GM11168 (cell line): ENCODE measurements at regions not wholly inside any gene's neighbourhood (a gene's known extent, or its start where the extent isn't known, plus 50 kb on each side); places are given as distances from the start of the nearest gene placed in this dataset.
"Not testable (repeated sequence)": the region's sequence is repeated elsewhere in the genome, so short reads cannot be mapped to it uniquely, and the experiment has no call there.

Experiments
- in situ Hi-C: fragments of 300-500 bp; cut with MboI; formaldehyde crosslinking; loops from one replicate; pipeline ENCODE4 v1.12.0; 2022; ENCODE audit warnings: low sequenced_read_pairs; ENCODE audit not compliant: unreplicated experiment

DNA sequence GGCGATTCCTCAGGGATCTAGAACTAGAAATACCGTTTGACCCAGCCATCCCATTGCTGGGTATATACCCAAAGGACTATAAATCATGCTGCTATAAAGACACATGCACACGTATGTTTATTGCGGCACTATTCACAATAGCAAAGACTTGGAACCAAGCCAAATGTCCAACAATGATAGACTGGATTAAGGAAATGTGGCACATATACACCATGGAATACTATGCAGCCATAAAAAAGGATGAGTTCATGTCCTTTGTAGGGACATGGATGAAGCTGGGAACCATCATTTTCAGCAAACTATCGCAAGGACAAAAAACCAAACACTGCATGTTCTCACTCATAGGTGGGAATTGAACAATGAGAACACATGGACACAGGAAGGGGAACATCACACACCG, 311.1 kb downstream of the PTGER3 start:
- in situ Hi-C loops = not testable (repeated sequence)

DNA sequence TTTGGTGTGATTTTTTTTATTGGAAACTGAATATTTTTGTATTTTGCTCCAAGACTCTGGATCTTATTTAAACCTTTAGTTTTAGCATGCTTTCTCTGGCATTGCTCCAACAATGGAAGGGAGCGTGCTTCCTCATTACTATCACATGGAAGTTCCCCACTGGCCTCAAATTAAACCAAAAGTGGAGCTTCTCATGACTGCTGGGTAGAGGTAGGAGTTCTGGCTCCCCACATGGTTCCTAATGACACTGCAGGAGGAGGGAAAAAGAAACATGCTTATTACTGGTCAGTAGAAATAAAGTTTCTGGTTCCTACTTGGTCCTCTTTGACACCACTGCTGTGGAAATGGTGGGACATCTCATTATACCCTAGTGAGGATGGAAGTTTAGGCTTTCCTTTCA, 310.5 kb downstream of the PTGER3 start:
- in situ Hi-C loops = no loop called here

DNA sequence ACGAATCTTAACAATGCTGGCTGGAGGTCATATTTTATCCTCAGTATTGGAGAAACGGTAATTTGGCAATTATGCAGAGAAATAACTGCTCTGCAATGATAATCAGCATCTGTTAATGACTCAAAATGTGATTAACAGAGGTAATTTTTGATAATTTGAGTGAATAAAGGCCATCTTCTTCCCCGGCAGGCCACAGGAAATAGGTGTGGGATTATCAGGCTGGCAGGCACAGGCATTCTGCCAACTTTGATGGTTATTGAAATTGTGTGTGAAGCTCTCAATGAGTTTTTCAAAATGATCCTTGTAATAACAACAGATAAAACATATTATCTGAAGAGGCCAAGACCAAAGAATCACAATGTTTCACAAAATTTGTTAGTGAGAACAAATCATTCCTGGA, 309.0 kb downstream of the PTGER3 start:
- in situ Hi-C loops = no loop called here

DNA sequence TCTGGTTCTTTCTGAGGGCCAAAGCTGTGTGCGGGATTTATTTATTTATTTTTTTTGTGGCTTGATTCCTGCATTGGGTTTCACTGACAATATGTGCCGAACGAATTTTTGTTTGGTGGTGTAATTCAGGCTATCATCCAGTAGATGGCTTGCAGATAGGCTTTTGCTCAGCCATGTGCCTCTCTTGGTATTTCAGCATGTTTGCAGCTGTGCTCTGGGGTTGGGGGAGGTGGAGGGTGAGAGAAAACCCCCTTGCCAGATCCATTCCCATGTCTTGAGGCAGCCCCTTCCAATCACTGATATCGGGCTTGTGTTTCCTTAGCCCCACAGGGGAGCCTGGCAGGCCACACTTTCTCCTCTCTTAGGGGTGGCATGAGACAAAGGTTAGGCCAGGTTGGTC, 302.4 kb downstream of the PTGER3 start:
- in situ Hi-C loops = no loop called here

DNA sequence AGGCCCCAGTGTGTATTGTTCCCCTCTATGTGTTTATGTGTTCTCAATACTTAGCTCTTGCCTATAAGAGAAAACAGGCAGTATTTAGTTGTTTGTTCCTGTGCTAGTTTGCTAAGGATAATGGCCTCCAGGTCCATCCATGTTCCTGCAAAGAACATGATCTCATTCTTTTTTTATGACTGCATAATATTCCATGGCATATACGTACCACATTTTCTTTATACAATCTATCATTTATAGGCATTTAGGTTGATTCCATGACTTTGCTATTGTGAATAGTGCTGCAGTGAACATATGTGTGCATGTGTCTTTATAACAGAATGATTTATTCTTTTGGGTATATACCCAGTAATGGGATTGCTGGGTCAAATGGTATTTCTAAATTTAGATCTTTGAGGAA, 301.6 kb downstream of the PTGER3 start:
- in situ Hi-C loops = not testable (repeated sequence)

DNA sequence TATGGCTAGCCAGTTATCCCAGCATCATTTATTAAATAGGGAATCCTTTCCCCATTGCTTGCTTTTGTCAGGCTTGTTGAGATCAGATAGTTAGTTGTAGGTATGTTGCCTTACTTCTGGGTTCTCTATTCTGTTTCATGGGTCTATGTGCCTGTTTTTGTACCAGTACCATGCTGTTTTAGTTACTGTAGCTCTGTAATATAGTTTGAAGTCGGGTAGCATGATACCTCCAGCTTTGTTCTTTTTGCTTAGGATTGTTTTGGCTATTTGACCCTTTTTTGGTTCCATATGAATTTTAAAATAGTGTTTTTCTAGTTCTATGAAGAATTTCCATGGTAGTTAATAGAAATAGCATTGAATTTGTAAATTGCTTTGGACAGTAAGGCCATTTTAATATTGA, 300.5 kb downstream of the PTGER3 start:
- in situ Hi-C loops = not testable (repeated sequence)

DNA sequence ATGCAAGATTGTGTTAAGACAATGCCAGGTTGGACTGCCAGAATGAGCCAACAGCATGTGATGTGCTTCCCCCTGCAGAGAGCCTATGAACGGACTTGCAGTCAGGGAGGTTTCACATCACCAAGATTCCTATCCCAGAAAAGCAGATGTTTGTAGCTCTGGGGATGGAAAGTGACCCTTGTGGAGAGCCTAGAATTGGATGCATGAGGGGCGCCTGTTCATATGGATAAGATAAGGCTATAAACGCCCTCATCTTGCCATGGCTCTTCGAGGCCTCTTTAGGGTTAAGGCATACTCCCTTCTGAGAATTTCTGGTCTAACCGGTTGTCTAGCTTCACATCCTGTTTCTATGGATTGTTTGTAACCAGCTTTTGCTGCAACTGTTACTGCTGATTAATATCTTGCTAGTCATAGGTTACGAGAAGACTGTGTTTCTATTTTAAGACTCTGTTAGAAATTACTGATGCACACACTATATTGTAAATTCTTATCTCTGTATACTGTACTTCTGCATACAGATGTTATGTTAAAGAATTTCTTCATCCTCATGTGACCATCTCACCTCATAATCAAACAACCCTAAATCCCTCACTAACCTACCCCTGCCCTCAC, 295.8 kb downstream of the PTGER3 start:
- in situ Hi-C loops = not testable (repeated sequence)

DNA sequence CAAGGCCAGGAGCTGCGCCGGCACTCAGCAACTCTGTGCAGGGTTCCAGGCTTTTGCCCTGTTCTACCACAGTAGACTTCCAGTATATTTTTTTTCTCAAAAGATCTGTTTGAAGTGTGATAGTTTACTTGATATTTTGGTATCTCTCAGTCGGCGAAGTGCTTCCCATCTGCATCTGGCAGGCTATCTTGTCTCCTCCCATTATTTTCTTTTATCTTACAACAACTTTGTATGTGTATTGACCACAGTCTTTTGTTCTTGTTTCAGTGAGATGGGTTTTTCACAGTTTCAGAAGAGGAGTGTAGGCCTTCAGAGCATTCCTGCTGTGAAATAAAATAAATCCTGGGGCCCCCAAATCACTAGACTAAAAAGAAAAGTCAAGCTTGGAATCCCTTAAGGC, 292.9 kb downstream of the PTGER3 start:
- in situ Hi-C loops = no loop called here

DNA sequence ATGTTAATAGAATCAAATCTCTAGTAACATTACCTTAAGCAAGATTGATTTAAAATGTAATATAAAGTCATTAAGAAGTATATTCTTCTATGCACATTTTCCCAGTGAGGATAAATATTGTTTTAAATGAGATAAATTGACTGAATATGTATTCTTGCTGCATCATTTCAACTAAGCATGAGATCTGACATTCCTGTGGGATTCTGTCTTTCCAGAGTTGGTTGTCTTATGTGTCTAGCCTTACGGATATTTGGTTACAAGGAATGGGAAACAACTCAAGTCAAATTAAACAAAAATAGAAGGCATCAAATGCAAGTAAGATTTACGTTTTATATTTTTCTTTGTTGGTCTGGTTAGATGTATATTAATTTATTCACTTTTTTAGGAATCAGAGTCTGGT, 287.5 kb downstream of the PTGER3 start:
- in situ Hi-C loops = no loop called here

DNA sequence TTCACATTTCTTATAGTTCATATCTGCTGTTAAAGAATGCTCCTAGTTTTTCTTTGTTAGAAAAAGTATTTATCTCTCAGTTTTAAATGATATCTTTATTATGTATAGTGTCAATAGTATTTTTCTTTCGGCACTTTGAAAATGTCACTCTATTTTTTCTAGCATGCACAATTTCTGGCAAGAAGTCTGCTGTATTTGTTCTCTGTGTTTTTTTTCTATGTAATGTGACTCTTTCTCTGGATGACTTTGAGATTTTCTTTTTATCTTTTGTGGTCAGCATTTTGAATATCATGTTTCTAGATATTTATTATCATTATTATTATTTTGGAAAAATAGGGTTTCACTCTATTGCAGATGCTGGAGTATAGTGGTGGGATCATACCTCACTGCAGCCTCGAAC, 285.2 kb downstream of the PTGER3 start:
- in situ Hi-C loops = no loop called here

DNA sequence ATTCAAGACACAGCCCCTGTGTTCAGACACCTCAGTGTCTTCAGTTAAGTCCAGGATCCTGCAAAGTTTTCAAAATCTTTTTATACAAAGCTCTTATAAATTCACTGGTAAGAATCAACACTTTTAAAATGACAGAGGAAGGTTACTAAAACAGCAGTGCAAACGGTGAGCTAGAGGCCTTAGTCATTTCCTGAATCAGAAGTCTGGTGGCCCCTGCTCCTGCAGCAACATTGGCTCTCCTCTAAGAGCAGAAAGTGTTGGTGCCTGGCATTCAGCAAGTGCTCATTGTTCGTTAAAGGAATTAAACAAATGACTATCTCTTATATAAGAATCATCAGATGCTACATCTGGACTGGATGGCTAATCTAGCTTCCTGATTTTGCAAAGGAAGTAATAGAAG, 282.9 kb downstream of the PTGER3 start:
- in situ Hi-C loops = no loop called here

DNA sequence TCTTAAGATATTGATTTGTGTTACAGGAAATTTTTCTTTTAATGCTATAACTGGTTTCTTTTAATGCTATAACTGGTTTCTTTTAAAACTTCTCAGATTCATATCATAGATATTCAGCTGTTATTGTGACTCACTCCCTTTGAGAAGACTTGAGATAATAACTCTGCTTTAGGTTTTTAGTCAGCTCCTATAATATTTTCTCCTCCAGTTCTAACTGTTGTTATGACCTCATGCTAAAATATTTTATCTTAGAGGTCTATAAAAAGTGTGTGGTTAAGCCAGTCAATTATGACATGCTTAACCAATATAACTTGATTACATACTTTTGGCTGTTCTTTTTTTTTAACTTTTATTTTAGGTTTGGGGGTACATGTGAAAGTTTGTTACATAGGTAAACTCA, 280.2 kb downstream of the PTGER3 start:
- in situ Hi-C loops = no loop called here

DNA sequence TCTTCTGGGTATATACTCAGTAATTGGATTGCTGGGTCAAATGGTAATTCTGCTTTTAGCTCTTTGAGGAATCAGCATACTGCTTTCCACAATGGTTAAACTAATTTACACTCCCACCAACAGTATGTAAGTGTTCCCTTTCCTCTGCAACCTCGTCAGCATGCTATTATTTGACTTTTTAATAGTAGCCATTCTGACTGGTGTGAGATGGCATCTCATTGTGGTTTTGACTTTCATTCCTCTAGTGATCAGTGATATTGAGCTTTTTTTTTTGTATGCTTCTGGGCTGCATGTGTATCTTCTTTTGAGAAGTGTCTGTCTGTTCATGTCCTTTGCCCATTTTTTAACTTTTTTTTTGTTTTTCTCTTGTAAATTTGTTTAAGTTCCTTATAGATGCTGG, 279.4 kb downstream of the PTGER3 start:
- in situ Hi-C loops = no loop called here

DNA sequence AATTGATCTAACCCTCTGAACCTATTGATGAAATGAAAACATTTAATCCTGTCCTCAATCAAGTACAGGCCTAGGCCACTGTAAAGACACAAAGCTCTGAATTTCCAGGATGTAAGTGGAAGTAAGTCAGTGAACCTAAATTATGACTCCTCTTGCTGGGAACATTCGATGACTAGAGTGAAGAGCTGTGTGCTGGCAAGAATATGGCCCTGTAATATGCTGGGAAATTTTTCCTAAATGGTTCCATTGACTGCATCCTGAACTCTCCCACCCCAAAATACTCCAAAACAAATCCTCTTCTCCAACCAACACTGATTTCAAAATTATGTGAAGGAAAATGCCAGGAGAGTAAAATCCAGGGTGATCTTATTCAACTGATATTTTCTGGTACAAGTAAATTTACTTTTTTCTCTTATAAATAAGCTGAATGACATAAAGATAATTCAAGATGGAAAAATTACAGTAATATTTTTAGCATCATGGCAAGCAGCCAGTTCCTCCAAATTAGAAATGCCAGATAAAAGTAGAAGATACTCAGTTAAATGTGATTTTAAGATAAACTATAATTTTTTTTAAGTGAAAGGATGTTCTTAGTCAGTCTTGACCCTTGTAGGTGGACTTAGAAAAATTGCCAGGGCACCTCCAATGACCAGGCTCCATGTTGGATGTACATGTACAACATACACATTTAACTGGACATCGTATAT, 269.4 kb downstream of the PTGER3 start:
- in situ Hi-C loops = no loop called here

DNA sequence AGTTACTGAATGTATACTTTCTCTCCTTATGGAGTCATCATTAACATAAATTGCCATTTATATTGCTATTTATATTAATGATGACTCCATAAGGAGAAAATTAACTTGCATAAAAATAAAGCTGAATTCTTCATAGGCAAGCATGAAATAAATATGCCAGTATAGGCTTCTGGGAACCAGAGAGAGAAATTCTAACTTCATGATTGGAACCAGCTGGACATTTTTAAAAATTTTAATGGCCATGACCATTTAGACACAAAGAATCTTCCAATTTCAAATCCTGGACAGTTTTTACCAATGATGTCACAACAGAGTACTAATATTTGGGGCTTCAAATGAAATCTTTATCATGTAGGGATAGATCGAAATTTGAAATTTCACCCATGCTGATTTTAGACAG, 268.7 kb downstream of the PTGER3 start:
- in situ Hi-C loops = no loop called here

DNA sequence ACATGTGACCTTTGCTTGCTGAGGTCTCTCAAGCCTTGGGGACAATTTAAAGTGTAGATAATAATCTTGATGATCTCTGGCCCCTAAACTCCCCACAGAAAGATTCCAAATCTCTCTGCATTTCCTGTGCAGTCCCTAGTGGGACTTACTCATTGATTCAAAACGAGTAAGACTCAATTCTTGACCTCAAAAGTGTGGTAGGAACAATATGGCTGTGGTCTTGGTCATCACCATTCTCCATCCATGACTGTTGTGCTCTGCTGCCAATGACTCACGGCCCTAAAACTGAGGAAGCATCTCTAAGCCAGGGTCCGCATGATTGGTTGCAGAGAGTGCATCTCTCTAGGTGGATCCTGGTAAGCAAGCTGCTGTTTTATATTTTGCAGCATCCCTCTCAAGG, 268.0 kb downstream of the PTGER3 start:
- in situ Hi-C loops = no loop called here

DNA sequence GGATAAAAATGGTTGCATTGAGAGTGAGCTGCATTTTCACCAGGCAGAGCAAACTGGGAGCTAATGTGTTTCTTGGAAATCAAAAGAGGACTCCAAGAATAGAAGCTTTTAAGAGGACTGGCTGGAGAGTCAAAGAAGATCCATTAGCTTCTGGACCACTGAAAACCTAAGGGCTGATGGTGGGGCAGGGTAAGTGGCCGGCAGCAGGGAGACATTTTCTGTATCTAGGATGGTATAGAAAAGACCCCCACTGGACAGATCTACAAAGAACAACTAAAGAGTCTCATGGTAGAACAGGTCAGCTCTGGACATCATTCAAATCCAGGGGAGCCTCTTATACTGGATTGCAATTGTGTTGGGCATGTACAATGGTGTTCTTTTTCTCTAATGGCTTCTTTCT, 262.3 kb downstream of the PTGER3 start:
- in situ Hi-C loops = no loop called here

DNA sequence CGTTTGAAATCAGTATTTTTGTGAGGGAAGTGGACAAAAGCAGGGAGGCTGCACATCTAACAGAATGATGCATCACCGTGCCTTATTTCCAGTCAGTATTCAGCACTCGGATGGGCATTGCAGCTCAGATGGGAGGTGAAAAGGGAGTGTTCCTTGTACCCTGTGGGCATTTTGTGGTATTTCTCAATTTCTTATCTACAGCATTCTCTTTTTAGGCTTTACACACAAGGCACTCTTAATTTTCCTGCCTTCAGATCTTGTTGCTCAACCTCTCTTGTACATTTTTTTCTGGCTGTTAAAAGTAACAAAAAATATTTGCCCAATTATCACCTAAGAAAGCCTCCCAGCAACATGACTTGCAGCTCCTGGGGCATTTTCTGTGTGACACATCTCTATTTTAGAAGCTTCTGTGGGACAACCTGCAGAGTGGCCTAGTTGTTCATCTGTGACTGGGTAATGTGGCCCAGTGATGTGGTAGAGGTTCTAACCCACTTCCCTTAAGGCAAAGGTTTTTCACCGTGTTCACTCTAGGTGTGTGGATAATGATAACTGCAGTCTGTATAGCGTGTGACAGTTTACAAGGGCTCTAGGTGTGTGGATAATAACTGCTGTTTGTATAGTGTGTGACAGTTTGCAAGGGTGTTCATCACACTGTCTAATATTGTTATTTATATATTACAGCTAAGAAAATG, 257.2 kb downstream of the PTGER3 start:
- in situ Hi-C loops = no loop called here

DNA sequence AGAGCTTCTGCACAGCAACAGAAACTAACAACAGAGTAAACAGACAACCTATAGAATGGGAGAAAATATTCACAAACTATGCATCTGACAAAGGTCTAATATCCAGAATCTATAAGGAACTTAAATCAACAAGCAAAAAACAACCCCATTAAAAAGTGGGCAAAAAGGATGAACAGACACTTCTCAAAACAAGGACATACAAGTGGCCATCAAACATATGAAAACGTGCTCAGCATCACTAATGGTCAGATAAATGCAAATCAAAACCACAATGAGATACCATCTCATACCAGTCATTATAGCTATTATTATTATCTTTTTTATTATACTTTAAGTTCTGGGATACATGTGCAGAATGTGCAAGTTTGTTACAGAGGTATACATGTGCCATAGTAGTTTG, 252.6 kb downstream of the PTGER3 start:
- in situ Hi-C loops = not testable (repeated sequence)

DNA sequence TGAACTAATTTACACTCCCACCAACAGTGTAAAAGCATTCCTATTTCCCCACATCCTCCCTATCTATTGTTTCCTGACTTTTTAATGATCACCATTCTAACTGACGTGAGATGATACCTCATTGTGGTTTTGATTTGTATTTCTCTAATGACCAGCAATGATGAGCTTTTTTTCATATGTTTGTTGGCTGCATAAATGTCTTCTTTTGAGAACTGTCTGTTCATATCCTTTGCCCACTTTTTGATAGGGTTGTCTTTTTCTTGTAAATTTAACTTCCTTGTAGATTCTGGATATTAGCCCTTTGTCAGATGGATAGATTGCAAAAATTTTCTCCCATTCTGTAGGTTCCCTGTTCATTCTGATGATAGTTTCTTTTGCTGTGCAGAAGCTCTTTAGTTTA, 251.3 kb downstream of the PTGER3 start:
- in situ Hi-C loops = not testable (repeated sequence)

DNA sequence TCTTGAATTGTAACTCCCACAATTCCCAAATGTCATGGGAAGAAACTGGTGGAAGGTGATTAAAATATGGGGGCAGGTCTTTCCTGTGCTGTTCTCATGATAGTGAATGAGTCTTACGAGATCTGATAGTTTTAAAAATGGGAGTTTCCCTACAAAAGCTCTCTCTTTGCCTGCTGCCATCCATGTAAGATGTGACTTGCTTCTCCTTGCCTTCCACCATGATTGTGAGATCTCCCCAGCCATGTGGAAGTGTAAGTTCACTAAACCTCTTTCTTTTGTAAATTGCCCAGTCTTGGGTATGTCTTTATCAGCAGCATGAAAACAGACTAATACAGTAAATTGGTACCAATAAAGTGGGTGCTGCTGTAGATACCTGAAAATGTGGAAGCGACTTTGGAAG, 245.0 kb downstream of the PTGER3 start:
- in situ Hi-C loops = not testable (repeated sequence)

DNA sequence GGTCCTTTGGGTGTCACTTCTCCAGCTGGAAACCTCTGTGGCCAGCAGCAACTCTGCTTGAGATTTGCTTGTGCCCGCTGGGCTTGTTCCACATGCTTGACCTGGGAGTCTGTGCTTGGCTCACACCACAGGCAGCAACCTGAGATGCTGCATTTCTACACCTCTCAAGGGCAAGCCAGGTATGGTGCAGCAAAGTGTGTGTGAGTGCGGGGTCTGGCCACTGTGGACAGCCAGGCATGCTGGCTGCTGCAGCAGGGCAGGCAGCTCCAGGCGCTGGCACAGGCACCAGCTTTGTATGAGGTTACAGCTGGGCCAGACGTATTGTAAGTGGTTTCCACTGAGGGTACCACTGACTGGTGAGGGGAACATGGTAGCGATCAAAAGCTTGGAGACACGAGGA, 242.0 kb downstream of the PTGER3 start:
- in situ Hi-C loops = no loop called here
